ENCODE measurements at regions not wholly inside any gene's neighbourhood (a gene's known extent, or its start where the extent isn't known, plus 50 kb on each side); places are given as distances from the start of the nearest gene placed in this dataset.

- no peaks in the 10 kb centered on the region for H3K9me3 ChIP-seq (ENCODE audit: control insufficient read depth in 4 of 4, low read length in 3 of 4)
- whole genome bisulfite sequencing = 86% methylated on average over 2 of the region's 2 CpGs
- H3K27ac ChIP-seq (ENCODE audit: low read depth in 1 of 2, low read length in 2 of 2) = no peak overlapping the region
- no peak overlapping the region for H3K9ac ChIP-seq (ENCODE audit: low read depth in 1 of 2, low read length in 2 of 2)
- no peak for DNase-seq (ENCODE audit: low spot score)
- H3K27me3 ChIP-seq (ENCODE audit: control insufficient read depth in 4 of 4, insufficient read depth in 4 of 4, low read length in 3 of 4) = no peaks in the 10 kb centered on the region
- no peaks in the 10 kb centered on the region for H3K36me3 ChIP-seq (ENCODE audit: control insufficient read depth in 4 of 4, insufficient read depth in 3 of 4, low read depth in 1 of 4, low read length in 3 of 4)
- no peak overlapping the region for H3K4me3 ChIP-seq (ENCODE audit: low read depth in 1 of 3, low read length in 3 of 3)
- TF ChIP-seq RAD21 (IDR thresholded peaks at IDR 0.05) (no peak), CTCF (IDR thresholded peaks at IDR 0.05; ENCODE audit: low read depth, low read length, missing input control) (no peak), FOXA2 (IDR thresholded peaks at IDR 0.05) (no peak), JUND (IDR thresholded peaks at IDR 0.05) (no peak), HNF4A (conservative IDR thresholded peaks at IDR 0.05) (no peak), TAF1 (conservative IDR thresholded peaks at IDR 0.05) (no peak), HNF4G (IDR thresholded peaks at IDR 0.05) (no peak), MAX (IDR thresholded peaks at IDR 0.05) (no peak), REST (IDR thresholded peaks at IDR 0.05) (no peak), RXRA (IDR thresholded peaks at IDR 0.05) (no peak), YY1 (IDR thresholded peaks at IDR 0.05) (no peak), GABPA (IDR thresholded peaks at IDR 0.05 in 1 of 2, conservative IDR thresholded peaks at IDR 0.05 in 1 of 2) (no peak), ATF3 (IDR thresholded peaks at IDR 0.05) (no peak), FOXA1 (IDR thresholded peaks at IDR 0.05) (no peak), EGR1 (IDR thresholded peaks at IDR 0.05; ENCODE audit: low read depth in 2 of 2) (no peak), SP1 (IDR thresholded peaks at IDR 0.05) (no peak), NR2F2 (IDR thresholded peaks at IDR 0.05) (no peak), ZBTB33 (IDR thresholded peaks at IDR 0.05) (no peak)
- H3K4me1 ChIP-seq (ENCODE audit: control insufficient read depth in 4 of 4, insufficient read depth in 4 of 4, low read length in 3 of 4) = no peaks in the 10 kb centered on the region
These were observed 438.1 kb downstream of the GBA3 start for GRCh38 chr4:23130845-23131244.
